Testis (tissue), 2 donors: ENCODE measurements at regions not wholly inside any gene's neighbourhood (a gene's known extent, or its start where the extent isn't known, plus 50 kb on each side); places are given as distances from the start of the nearest gene placed in this dataset.

Experiments
- DNase-seq: peaks from one replicate; pipeline ENCODE4 v3.0.0-alpha.2; 2019
- H3K27ac ChIP-seq, 2 donors: fragments of 200-600 bp; sonication (generic); one replicate each; pipeline ENCODE4 v1.5.1; 2019
- H3K27me3 ChIP-seq: fragments of 200-600 bp; sonication (generic); one replicate; pipeline ENCODE4 v1.5.1; 2019
- H3K36me3 ChIP-seq: fragments of 200-600 bp; sonication (generic); one replicate; pipeline ENCODE4 v1.5.1; 2017; ENCODE audit warnings: low read depth; ENCODE audit errors: missing control alignments
- H3K4me1 ChIP-seq: fragments of 200-600 bp; sonication (generic); one replicate; pipeline ENCODE4 v1.5.1; 2019
- H3K4me3 ChIP-seq, 2 donors: fragments of 200-600 bp; sonication (generic); one replicate each; pipeline ENCODE4 v1.5.1; 2017 to 2019
- H3K9me3 ChIP-seq: fragments of 200-600 bp; sonication (generic); one replicate; pipeline ENCODE4 v1.5.1; 2017
- CTCF ChIP-seq, 3 experiments: fragments of 450-650 bp in 2 of 3; fragments of 200-600 bp in 1 of 3; sonication (generic) in 1 of 3; IDR thresholded peaks; one replicate each; pipeline ENCODE4 v1.5.1; 2016 to 2019; ENCODE audit warnings: antibody characterized with exemption in 3 of 3, mild to moderate bottlenecking in 2 of 3, moderate library complexity in 1 of 3
- POLR2A ChIP-seq: fragments of 450-650 bp; IDR thresholded peaks from one replicate; pipeline ENCODE4 v1.6.1; 2017; ENCODE audit warnings: antibody characterized with exemption, mild to moderate bottlenecking, moderate library complexity
- WGBS, 2 donors: methylation state at CpG; one replicate each; pipeline ENCODE4 v1.1.5; 2018; 5-methylcytosine and 5-hydroxymethylcytosine counted together
- intact Hi-C: fragments of 100-400 bp; cut with DNase I; formaldehyde crosslinking; loops from one replicate; pipeline ENCODE4 v1.15.1; 2023; ENCODE audit warnings: low total_unique reads

GRCh38 chr7:12868027-12868426 is 180.6 kb downstream of the ARL4A start:
- H3K9me3 ChIP-seq = no peaks in the 10 kb centered on the region
- H3K36me3 ChIP-seq = no peaks in the 10 kb centered on the region
- no peak overlapping the region for H3K27ac ChIP-seq
- TF ChIP-seq CTCF (IDR thresholded peaks at IDR 0.05) (no peak), POLR2A (no peak)
- intact Hi-C loops = no loop called here
- no peak for DNase-seq
- no peak overlapping the region for H3K4me3 ChIP-seq
- no peaks in the 10 kb centered on the region for H3K4me1 ChIP-seq
- H3K27me3 ChIP-seq = no peaks in the 10 kb centered on the region
- 71 to 84% methylated on average over 2 of the region's 2 CpGs for WGBS, 2 donors

DNA sequence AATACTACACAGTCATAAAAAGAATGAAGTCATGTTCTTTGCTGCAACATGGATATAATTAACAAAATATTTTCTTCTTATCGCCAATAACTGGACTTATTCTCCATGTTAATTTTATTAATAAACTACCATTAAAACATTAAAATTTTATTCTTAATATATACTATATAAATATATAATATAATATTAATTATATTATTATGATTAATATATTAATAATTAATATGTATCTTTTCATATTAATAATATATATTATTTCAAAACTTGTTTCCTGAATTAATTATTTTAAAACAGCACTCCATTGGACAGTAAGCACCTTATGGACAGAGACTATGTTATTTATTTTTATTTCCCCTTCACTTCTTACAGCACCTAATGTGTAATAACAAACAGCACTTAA is 182.8 kb downstream of the ARL4A start:
- no peak for TF ChIP-seq POLR2A
- TF ChIP-seq CTCF (IDR thresholded peaks at IDR 0.05) = no peak
- no peak overlapping the region for H3K27ac ChIP-seq
- H3K27me3 ChIP-seq = no peaks in the 10 kb centered on the region
- no peaks in the 10 kb centered on the region for H3K4me1 ChIP-seq
- WGBS, 2 donors = 94 to 97% methylated on average over 1 of the region's 1 CpG
- no peak for DNase-seq
- no peaks in the 10 kb centered on the region for H3K9me3 ChIP-seq
- intact Hi-C loops = no loop called here
- H3K36me3 ChIP-seq = no peaks in the 10 kb centered on the region
- no peak overlapping the region for H3K4me3 ChIP-seq

DNA sequence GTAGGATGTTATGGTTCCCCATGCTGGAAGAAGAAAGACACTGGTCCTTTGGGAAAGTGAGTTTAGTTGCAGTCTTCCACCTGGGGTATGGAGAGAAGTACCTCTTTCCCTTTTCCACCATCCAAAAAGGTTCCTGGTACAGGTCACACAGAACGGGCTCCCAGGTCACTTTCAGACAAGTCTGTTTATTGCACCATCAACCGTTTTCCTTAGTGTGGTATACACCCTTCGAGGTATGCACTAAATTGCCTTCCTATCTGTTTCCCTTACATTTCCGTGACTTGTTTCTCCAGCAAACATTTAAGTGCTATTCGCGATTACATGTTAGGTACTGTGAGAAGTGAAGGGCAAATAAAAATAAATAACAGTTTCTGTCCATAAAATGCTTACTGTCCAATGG is 185.1 kb downstream of the ARL4A start:
- DNase-seq = no peak
- 83 to 87% methylated on average over 6 of the region's 6 CpGs for WGBS, 2 donors
- TF ChIP-seq CTCF (IDR thresholded peaks at IDR 0.05) (no peak), POLR2A (no peak)
- Histone ChIP-seq H3K4me1 (no peaks in the 10 kb centered on the region), H3K36me3 (no peaks in the 10 kb centered on the region), H3K9me3 (no peaks in the 10 kb centered on the region), H3K27me3 (no peaks in the 10 kb centered on the region), H3K27ac (no peak overlapping the region), H3K4me3 (no peak overlapping the region)
- intact Hi-C loops = no loop called here

- WGBS, 2 donors = 56 to 78% methylated on average over 3 of the region's 3 CpGs
- intact Hi-C loops = no loop called here
- Histone ChIP-seq H3K27ac (no peak overlapping the region), H3K4me3 (no peak overlapping the region), H3K27me3 (no peaks in the 10 kb centered on the region), H3K9me3 (no peaks in the 10 kb centered on the region), H3K4me1 (no peaks in the 10 kb centered on the region), H3K36me3 (no peaks in the 10 kb centered on the region)
- TF ChIP-seq POLR2A (no peak), CTCF (IDR thresholded peaks at IDR 0.05) (no peak)
- DNase-seq = no peak
Observed at GRCh38 chr7:12873571-12873970, 186.1 kb downstream of the ARL4A start.

- Histone ChIP-seq H3K27me3 (no peaks in the 10 kb centered on the region), H3K27ac (no peak overlapping the region), H3K4me1 (no peaks in the 10 kb centered on the region), H3K36me3 (no peaks in the 10 kb centered on the region), H3K9me3 (no peaks in the 10 kb centered on the region), H3K4me3 (no peak overlapping the region)
- no peak for DNase-seq
- intact Hi-C loops = no loop called here
- TF ChIP-seq CTCF (IDR thresholded peaks at IDR 0.05) = no peak
- TF ChIP-seq POLR2A = no peak
Observed at GRCh38 chr7:12879139-12879538, 191.7 kb downstream of the ARL4A start.
